OCI-LY7 (cell line): ENCODE measurements at regions not wholly inside any gene's neighbourhood (a gene's known extent, or its start where the extent isn't known, plus 50 kb on each side); places are given as distances from the start of the nearest gene placed in this dataset.

Source experiments
- EZH2phosphoT487 ChIP-seq: fragments of 200-600 bp; sonication (generic); IDR thresholded peaks from 2 replicates; pipeline ENCODE4 v1.6.1; 2018; ENCODE audit warnings: low read depth, borderline replicate concordance, mild to moderate bottlenecking, mixed run types, antibody characterized with exemption, low read length, moderate library complexity, mixed read lengths
- TF ChIP-seq, protein P1 (sequence below): fragments of 200-600 bp; sonication (generic); conservative IDR thresholded peaks from 2 replicates; pipeline ENCODE4 v1.5.1; 2014; ENCODE audit warnings: mild to moderate bottlenecking, antibody characterized with exemption, low read length, moderate library complexity, mixed read lengths

DNA sequence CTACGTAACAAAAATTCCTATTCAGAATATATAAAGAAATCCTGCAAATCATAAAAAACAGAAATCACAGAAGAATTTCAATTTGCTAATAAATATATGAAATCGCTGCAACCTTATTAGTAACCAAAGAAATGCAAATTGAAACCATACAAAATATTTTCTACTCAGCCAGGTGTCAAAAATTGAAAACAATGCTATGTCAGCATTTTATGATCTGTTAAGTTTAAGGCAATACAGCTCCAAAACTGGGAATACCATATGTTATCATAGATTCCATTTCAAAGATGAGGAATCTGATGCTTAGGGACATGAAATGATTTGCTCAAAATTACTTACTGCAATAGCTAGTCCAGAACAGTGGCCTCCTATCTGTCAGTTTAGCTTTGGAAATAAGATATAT, 168.9 kb downstream of the ID4 start:
- TF ChIP-seq, protein P1, sequence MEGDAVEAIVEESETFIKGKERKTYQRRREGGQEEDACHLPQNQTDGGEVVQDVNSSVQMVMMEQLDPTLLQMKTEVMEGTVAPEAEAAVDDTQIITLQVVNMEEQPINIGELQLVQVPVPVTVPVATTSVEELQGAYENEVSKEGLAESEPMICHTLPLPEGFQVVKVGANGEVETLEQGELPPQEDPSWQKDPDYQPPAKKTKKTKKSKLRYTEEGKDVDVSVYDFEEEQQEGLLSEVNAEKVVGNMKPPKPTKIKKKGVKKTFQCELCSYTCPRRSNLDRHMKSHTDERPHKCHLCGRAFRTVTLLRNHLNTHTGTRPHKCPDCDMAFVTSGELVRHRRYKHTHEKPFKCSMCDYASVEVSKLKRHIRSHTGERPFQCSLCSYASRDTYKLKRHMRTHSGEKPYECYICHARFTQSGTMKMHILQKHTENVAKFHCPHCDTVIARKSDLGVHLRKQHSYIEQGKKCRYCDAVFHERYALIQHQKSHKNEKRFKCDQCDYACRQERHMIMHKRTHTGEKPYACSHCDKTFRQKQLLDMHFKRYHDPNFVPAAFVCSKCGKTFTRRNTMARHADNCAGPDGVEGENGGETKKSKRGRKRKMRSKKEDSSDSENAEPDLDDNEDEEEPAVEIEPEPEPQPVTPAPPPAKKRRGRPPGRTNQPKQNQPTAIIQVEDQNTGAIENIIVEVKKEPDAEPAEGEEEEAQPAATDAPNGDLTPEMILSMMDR: no peak
- no peak for TF ChIP-seq EZH2phosphoT487
